Brain microvascular endothelial cell (primary cell): ENCODE measurements at regions not wholly inside any gene's neighbourhood (a gene's known extent, or its start where the extent isn't known, plus 50 kb on each side); places are given as distances from the start of the nearest gene placed in this dataset.

Experiments
- DNase-seq: peaks from one replicate; pipeline ENCODE4 v3.0.0-alpha.2; 2020
- H3K27ac ChIP-seq: fragments of 250-450 bp; sonication (Bioruptor Pico); 2 replicates; pipeline ENCODE4 v1.5.1; 2020; ENCODE audit warnings: mild to moderate bottlenecking, moderate library complexity
- H3K27me3 ChIP-seq: fragments of 250-450 bp; sonication (Bioruptor Pico); replicated peaks from 2 replicates; pipeline ENCODE4 v1.5.1; 2020; ENCODE audit warnings: mild to moderate bottlenecking
- H3K36me3 ChIP-seq: fragments of 250-450 bp; sonication (Bioruptor Pico); replicated peaks from 2 replicates; pipeline ENCODE4 v1.5.1; 2020; ENCODE audit warnings: mild to moderate bottlenecking
- H3K4me3 ChIP-seq: 2 replicates; pipeline ENCODE4 v1.5.1; 2011; ENCODE audit warnings: low read depth, mild to moderate bottlenecking, control low read depth, low read length, moderate library complexity
- CTCF ChIP-seq: IDR thresholded peaks from 2 replicates; pipeline ENCODE4 v1.5.1; 2011; ENCODE audit warnings: low read depth, mild to moderate bottlenecking, moderate library complexity, low read length, control low read depth, inconsistent platforms; ENCODE audit errors: missing control alignments
- in situ Hi-C: cut with HindIII; loops from 2 replicates; pipeline ENCODE4 v1.10.0; 2017; ENCODE audit warnings: low sequenced_read_pairs, low pct_ligation_motif_present

DNA sequence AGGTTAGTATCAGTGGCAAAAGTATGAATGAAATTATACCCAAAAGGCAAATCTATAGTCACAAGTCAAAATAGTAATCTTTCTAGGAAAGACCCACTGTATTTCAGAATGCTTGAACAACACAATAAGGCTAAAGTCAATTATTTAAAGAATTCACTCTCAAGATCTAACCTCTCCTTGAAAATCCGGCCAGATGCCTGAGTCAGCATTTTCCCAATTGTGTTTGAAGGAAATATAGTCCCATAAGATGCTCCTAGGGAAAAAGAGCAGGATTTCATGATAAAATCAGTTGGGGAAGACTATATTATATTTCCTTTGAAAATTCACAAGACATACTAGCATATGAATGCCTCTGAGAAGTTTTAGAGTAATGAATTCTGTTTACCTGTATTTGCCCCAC, 1075.0 kb downstream of the GRM8 start:
- Histone ChIP-seq H3K27ac (no peak overlapping the region), H3K4me3 (no peak overlapping the region), H3K36me3 (no peaks in the 10 kb centered on the region), H3K27me3 (no peaks in the 10 kb centered on the region)
- TF ChIP-seq CTCF, result no peak
- DNase-seq, result no peak
- in situ Hi-C loops, result no loop called here

GRCh38 chr7:126166645-126167044, 1086.1 kb downstream of the GRM8 start:
- in situ Hi-C loops, result no loop called here
- no peaks in the 10 kb centered on the region for H3K36me3 ChIP-seq

GRCh38 chr7:126163647-126164046, 1089.1 kb downstream of the GRM8 start:
- no peak for TF ChIP-seq CTCF
- no peak overlapping the region for H3K27ac ChIP-seq
- no peaks in the 10 kb centered on the region for H3K27me3 ChIP-seq
- no peak overlapping the region for H3K4me3 ChIP-seq
- no peak for DNase-seq
- in situ Hi-C loops, result no loop called here
- H3K36me3 ChIP-seq, result no peaks in the 10 kb centered on the region

More at GRCh38 chr7:126166645-126167044, 1086.1 kb downstream of the GRM8 start:
- DNase-seq, result no peak
- no peaks in the 10 kb centered on the region for H3K27me3 ChIP-seq
- no peak for TF ChIP-seq CTCF
- H3K4me3 ChIP-seq, result no peak overlapping the region
- H3K27ac ChIP-seq, result no peak overlapping the region

DNA sequence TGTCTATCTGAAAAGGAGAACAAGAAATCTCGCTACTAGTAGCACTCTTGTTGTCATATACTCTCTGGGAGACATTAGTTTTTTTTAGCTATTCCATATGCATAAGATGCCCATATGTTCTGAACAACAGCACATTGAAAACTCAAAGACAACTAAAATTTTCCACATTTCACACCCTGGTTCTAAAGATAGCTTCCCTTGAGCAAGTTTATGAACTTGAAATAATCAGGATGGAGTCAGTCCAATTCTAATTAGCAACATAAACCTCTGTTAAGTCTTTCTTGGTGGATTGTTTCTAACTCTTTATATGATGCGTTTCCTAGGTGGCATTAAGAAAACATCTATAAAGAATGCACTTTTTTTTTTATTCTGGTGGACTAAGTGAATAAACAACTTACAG, 1095.3 kb downstream of the GRM8 start:
- no peak overlapping the region for H3K27ac ChIP-seq
- no peak for TF ChIP-seq CTCF
- in situ Hi-C loops, result no loop called here
- no peak for DNase-seq
- H3K27me3 ChIP-seq, result no peaks in the 10 kb centered on the region
- no peaks in the 10 kb centered on the region for H3K36me3 ChIP-seq
- no peak overlapping the region for H3K4me3 ChIP-seq

- TF ChIP-seq CTCF, result no peak
- H3K27ac ChIP-seq, result no peak overlapping the region
- DNase-seq, result no peak
- H3K36me3 ChIP-seq, result no peaks in the 10 kb centered on the region
- in situ Hi-C loops, result no loop called here
- no peaks in the 10 kb centered on the region for H3K27me3 ChIP-seq
- no peak overlapping the region for H3K4me3 ChIP-seq
Measured at GRCh38 chr7:126150278-126150958, 1102.3 kb downstream of the GRM8 start.
